Thyroid gland (tissue), 4 donors: ENCODE measurements at regions not wholly inside any gene's neighbourhood (a gene's known extent, or its start where the extent isn't known, plus 50 kb on each side); places are given as distances from the start of the nearest gene placed in this dataset.

Experiments
- CTCF ChIP-seq, 6 experiments: fragments of 200-600 bp in 3 of 6; fragments of 450-650 bp in 3 of 6; sonication (generic) in 3 of 6; IDR thresholded peaks; one replicate each; pipeline ENCODE4 v1.5.1; 2016 to 2019; ENCODE audit warnings: antibody characterized with exemption in 6 of 6, mild to moderate bottlenecking in 2 of 6, inconsistent platforms in 1 of 6, moderate library complexity in 1 of 6
- POLR2A ChIP-seq, 2 donors: fragments of 450-650 bp; IDR thresholded peaks; one replicate each; pipeline ENCODE4 v1.6.1; 2017; ENCODE audit warnings: antibody characterized with exemption in 2 of 2, mild to moderate bottlenecking in 2 of 2, moderate library complexity in 1 of 2

- no peak for TF ChIP-seq POLR2A (IDR thresholded peaks at IDR 0.05)
- no peak for TF ChIP-seq CTCF (IDR thresholded peaks at IDR 0.05)
These were observed 71.2 kb downstream of the CHRM3 start for GRCh38 chr1:239457491-239458143.
